Neural progenitor cell (in vitro differentiated cells): ENCODE measurements at regions not wholly inside any gene's neighbourhood (a gene's known extent, or its start where the extent isn't known, plus 50 kb on each side); places are given as distances from the start of the nearest gene placed in this dataset.

ENCODE experiments used
- EZH2 ChIP-seq: fragments of 200-600 bp; sonication (generic); IDR thresholded peaks from 2 replicates; pipeline ENCODE4 v1.6.1; 2017; ENCODE audit warnings: antibody characterized with exemption, mild to moderate bottlenecking, moderate library complexity
- EZH2phosphoT487 ChIP-seq: fragments of 200-600 bp; sonication (generic); IDR thresholded peaks from 2 replicates; pipeline ENCODE4 v1.6.1; 2017; ENCODE audit warnings: antibody characterized with exemption
- TF ChIP-seq, protein P1 (sequence below): fragments of 200-600 bp; sonication (generic); IDR thresholded peaks from 2 replicates; pipeline ENCODE4 v1.5.1; 2017; ENCODE audit warnings: antibody characterized with exemption, mild to moderate bottlenecking

DNA sequence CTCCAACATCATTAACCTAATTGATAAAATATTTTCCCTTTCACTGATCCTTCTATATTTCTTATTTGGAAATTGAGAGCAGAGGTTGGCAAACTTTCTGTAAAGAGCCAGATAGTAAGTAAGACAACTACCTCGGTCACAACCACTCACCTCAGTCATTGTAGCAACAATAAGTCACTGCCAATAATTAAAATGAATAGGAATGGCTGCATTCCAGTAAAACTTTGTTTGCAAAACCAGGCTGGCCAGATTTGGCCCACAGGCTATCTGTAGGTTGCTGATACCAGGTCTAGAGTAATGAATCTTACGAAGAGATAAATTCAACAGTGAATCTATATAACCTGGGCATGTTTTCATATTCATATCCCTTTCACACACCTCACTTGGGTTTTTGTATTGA lies 316.2 kb upstream of the TBC1D5 start:
- TF ChIP-seq, protein P1, sequence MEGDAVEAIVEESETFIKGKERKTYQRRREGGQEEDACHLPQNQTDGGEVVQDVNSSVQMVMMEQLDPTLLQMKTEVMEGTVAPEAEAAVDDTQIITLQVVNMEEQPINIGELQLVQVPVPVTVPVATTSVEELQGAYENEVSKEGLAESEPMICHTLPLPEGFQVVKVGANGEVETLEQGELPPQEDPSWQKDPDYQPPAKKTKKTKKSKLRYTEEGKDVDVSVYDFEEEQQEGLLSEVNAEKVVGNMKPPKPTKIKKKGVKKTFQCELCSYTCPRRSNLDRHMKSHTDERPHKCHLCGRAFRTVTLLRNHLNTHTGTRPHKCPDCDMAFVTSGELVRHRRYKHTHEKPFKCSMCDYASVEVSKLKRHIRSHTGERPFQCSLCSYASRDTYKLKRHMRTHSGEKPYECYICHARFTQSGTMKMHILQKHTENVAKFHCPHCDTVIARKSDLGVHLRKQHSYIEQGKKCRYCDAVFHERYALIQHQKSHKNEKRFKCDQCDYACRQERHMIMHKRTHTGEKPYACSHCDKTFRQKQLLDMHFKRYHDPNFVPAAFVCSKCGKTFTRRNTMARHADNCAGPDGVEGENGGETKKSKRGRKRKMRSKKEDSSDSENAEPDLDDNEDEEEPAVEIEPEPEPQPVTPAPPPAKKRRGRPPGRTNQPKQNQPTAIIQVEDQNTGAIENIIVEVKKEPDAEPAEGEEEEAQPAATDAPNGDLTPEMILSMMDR, result no peak
- TF ChIP-seq EZH2 (no peak), EZH2phosphoT487 (no peak)
